HT-29 (cell line): ENCODE measurements at regions not wholly inside any gene's neighbourhood (a gene's known extent, or its start where the extent isn't known, plus 50 kb on each side); places are given as distances from the start of the nearest gene placed in this dataset.

Experiments
- DNase-seq: peaks from one replicate; pipeline ENCODE4 v3.0.0-alpha.2; 2015; ENCODE audit warnings: low spot score

DNA sequence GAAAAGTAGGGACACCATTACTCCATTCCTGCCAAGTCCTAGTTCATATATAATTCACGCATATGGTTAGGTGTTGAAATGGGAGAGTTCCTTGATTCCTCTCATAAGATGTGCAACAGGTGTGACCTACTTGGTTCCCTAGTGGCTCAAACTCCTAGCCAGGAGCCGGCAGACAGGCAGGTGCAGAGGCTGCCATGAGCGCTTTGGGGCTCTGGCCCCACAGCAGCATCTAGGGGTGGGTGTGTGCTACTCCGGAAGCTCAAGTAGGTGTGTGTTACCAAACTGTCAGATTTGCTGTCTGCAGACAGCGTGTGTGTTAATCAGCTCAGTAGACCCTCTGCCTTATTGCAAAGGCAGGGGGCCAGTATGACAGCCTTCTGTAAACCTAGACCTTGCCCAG lies 1652.4 kb upstream of the ACO1 start:
- peak; percentile 2 for DNase-seq

- peak; percentile 12 for DNase-seq
Observed at GRCh38 chr9:30744871-30745270, 1639.6 kb upstream of the ACO1 start.

DNA sequence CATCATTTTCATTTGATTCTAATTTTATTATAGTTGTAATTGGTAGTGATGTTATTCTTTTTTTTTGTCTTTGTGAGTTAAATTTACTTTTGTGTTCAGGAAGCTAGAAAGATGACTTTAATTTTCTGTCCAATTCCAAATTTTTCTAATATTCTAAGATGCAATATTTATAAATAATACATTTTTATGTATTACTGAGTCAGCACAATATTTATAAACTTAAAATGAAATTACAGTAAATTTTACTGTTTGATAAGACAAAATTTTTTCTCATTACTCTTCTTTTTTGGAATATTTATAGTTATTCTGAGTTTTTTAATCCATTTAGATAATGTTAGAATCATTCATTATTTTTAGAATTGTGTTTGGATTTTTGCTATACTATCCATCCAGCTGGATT lies 1637.9 kb upstream of the ACO1 start:
- DNase-seq, result no peak

- no peak for DNase-seq
Observed at GRCh38 chr9:30757723-30758122, 1626.7 kb upstream of the ACO1 start.

GRCh38 chr9:30758726-30759446 lies 1625.6 kb upstream of the ACO1 start:
- no peak for DNase-seq

GRCh38 chr9:30765318-30765717 lies 1619.1 kb upstream of the ACO1 start:
- DNase-seq, result no peak

GRCh38 chr9:30771163-30771708 lies 1613.2 kb upstream of the ACO1 start:
- no peak for DNase-seq

- DNase-seq, result no peak
Observed at GRCh38 chr9:30771760-30772159, 1612.7 kb upstream of the ACO1 start.

DNA sequence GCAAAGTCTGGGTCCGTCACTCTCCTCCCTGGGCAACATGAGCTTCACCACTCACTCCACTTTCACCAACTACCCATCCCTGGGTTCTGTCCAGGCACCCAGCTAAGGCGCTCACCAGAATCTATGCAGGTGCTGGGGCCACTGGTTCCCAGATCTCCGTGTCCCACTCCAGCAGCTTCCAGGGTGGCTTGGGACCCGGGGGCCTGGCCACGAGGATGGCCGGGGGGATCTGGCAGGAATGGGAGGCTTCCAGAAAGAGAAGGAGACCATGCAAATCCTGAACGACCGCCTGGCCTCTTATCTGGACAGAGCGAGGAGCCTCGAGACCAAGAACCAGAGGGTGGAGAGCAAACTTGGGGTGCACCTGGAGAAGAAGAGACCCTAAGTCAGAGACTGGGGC lies 1611.0 kb upstream of the ACO1 start:
- no peak for DNase-seq

GRCh38 chr9:30774326-30774725 lies 1610.1 kb upstream of the ACO1 start:
- DNase-seq, result peak; percentile 29

DNA sequence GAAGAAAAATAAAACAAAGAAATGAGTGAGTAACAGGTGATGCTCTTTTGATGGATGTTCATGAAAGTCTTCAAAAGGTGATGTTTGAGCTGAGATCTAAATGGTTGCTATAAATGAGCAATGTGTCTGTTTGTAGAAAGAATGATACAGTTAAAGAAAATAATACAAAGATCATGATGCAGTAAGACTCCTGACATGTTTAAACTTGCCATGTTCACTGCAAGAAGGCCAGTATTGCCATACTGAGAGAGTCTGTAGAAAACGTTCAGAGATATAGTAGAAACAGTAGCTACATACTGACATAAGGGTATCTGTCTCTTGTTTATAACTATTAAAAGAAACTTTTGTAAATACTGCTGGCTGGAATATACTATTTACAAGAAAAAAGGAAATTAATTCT lies 1609.2 kb upstream of the ACO1 start:
- DNase-seq, result no peak

DNA sequence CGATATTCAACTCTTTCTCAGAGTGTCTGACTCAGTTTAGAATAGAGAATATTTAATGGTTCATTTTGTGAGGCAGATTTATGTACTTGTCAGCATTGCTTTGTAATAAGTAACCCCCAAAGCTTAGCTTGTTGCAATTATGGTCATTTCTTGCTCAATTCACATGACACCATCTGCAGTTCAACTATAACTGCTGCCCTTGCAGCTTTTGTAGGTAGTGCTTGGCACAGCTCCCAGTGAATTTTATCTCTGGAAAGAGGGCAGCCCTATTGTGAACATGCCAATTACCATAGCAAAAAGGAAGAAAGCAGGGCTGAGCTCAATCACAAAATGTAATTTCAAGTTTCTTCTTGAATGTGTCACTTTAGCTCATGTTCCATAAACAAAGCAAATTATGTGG lies 1587.7 kb upstream of the ACO1 start:
- no peak for DNase-seq

- no peak for DNase-seq
Observed at GRCh38 chr9:30799527-30800101, 1584.8 kb upstream of the ACO1 start.

GRCh38 chr9:30800421-30800820 lies 1584.0 kb upstream of the ACO1 start:
- DNase-seq, result no peak

DNA sequence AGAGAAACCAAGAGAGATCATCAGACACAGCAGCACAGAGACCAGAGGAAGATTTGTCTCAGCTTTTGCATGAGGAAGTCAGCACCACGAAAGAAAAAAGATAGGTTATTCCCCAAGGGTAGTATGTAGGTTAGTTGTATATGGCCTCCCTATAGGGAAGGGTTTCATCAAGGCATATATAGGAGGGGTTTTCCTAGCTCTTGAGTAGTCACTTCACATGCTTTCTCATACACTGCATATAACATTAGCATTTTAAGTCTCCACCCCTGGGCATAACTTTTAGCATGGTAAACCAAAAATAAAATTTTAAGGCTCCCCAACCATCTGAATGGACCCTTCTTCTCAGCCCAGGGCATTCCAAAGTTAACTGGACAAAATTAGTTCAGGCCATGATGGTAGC lies 1571.6 kb upstream of the ACO1 start:
- no peak for DNase-seq

DNA sequence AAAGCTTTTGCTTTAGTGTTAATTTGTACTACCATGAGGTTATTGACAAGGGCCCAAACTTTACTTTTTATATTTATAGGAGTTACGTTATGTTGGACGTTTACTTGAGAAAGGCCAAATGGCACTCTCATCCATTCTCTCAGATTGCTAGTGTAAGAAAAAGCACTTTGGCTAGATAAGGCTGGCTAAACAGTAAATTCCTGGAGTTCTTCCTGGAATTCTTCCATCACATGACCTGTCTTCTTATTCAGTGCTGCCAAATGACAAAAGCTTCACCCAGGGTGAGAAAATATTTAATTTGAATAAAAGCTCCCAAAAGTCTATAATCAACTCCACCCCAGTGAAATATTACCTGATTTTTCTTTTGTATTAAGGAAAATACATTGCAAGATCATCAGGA lies 1568.9 kb upstream of the ACO1 start:
- no peak for DNase-seq

DNA sequence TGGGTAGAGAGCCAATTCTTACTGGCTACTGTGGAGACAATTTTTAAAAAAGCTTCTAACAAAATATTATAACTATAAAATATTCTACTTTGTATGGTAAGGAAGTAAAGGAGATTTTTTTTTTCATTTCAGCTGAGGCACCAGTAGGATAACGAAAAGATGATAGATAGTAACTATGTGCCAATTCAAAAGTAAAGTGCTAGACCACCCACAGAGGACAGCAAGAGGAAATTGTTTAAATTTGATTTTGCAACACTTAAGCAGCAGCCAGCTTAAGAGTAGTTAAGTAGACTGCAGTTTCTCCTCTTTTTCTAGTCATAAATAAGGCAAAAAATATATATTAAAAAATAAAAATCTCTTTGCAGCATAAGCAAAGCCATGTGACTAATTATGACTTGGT lies 1539.3 kb upstream of the ACO1 start:
- no peak for DNase-seq

GRCh38 chr9:30846651-30847050 lies 1537.8 kb upstream of the ACO1 start:
- DNase-seq, result no peak

DNA sequence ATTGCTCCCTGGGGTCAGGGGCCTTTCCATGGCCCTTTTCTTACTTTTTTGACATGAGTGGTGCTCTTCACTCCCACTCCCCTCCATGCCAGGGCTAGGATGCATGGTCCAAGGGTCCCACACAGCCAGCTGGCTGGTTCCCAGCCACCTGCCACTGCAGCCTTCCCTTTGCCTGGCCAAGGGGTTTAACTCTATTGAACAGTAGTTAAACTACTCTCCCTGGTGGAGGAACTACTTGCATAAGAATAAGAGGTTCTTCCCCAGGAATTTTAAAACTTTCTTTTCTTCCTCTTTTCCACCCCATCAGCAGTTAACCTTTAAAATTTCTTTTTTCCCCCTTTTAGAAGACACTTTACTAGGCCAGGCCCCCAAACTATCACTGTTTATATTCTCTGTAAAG lies 1532.8 kb upstream of the ACO1 start:
- DNase-seq, result no peak

DNA sequence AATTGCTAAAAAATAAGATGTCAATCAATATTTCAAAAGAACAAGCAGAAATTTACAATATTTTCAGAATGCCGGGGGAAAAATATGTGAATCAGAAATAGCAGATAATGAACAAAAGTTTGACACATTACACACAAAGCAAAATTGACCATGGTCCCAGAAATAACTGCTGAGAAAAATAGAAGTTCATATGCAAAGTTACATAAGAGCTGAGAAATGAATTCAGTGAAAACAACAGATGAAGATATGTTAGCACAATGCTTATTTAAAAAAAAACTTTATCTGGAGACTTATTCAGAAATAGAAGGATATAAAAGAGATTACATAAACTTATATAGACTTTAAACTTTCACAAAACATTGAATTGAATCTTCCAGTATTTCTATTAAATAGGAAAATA lies 1483.7 kb upstream of the ACO1 start:
- DNase-seq, result no peak

- DNase-seq, result no peak
Observed at GRCh38 chr9:30913331-30913730, 1471.1 kb upstream of the ACO1 start.

GRCh38 chr9:30915451-30915850 lies 1469.0 kb upstream of the ACO1 start:
- DNase-seq, result no peak

GRCh38 chr9:30925126-30925525 lies 1459.3 kb upstream of the ACO1 start:
- no peak for DNase-seq

GRCh38 chr9:30925635-30926034 lies 1458.8 kb upstream of the ACO1 start:
- DNase-seq, result no peak
